ENCODE measurements at regions not wholly inside any gene's neighbourhood (a gene's known extent, or its start where the extent isn't known, plus 50 kb on each side); places are given as distances from the start of the nearest gene placed in this dataset.

DNA sequence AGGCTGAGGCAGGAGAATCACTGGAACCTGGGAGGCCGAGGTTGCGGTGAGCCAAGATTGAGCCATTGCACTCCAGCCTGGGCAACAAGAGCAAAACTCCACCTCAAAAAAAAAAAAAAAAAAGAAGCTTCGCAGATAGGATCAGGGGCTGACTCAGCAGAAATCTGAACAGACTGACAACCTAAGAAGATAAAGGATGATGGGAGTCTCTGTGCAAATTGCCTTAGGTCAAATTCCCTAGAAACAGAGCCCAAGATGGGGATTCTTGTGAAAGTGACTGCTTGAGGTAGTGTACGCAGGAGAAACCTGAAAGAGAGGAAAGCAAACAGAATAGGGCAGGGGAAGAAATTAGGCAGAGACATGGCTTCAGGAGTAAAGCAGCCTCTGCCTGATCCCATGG, 160.8 kb upstream of the LRIG1 start:
- TF ChIP-seq, protein P1, sequence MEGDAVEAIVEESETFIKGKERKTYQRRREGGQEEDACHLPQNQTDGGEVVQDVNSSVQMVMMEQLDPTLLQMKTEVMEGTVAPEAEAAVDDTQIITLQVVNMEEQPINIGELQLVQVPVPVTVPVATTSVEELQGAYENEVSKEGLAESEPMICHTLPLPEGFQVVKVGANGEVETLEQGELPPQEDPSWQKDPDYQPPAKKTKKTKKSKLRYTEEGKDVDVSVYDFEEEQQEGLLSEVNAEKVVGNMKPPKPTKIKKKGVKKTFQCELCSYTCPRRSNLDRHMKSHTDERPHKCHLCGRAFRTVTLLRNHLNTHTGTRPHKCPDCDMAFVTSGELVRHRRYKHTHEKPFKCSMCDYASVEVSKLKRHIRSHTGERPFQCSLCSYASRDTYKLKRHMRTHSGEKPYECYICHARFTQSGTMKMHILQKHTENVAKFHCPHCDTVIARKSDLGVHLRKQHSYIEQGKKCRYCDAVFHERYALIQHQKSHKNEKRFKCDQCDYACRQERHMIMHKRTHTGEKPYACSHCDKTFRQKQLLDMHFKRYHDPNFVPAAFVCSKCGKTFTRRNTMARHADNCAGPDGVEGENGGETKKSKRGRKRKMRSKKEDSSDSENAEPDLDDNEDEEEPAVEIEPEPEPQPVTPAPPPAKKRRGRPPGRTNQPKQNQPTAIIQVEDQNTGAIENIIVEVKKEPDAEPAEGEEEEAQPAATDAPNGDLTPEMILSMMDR (IDR thresholded peaks at IDR 0.05) = no peak
- no peak for TF ChIP-seq POLR2A (IDR thresholded peaks at IDR 0.05)
